ENCODE measurements at regions not wholly inside any gene's neighbourhood (a gene's known extent, or its start where the extent isn't known, plus 50 kb on each side); places are given as distances from the start of the nearest gene placed in this dataset.

DNA sequence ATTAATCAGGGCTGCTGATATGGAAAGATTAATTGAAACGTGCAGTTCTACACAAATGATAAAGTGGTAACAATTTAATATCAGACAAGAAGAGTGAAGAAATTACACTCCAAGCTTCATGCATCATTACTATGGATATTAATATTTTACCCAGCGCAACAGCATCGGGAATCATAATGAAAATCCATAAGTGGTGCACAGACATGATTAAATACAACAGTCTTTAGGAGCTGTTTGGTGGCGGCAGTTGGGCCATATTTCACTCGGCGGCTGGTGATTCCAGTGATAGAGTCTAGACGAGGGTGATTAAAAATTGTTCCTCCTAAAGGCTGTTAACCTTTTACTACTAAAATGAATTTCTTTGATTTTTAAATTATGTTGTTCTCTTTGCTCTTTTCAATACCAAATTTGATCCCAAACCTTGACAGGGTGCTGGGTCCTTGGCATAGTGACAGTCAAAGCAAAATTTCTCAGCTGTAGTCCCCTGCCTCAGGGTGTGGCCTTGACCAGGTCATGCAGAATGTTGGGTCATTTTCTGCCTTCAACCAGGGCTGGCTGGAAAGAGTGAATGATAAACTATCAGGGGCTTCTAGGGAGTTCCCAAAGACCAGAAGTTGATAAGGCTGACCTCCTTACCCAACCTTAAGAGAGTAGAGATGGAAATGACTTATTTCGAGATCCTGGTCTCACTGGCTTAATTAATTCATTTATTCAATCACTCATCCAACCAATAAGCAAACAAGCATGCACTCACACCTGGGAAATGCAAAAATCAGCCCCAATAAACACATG lies 392.0 kb downstream of the IL20RB start:
- no peaks in the 10 kb centered on the region for H3K4me1 Mint-ChIP-seq
- H3K27ac Mint-ChIP-seq: no peak overlapping the region
- POLR2A ChIA-PET: no interaction called here
- no peak for DNase-seq
- no peak overlapping the region for H3K4me3 Mint-ChIP-seq
- no peaks in the 10 kb centered on the region for H3K36me3 Mint-ChIP-seq (ENCODE audit: low read depth)
- CTCF ChIA-PET: no interaction called here
- peaks cover 4% of the 10 kb centered on the region for H3K9me3 Mint-ChIP-seq
- no peaks in the 10 kb centered on the region for H3K27me3 Mint-ChIP-seq

DNA sequence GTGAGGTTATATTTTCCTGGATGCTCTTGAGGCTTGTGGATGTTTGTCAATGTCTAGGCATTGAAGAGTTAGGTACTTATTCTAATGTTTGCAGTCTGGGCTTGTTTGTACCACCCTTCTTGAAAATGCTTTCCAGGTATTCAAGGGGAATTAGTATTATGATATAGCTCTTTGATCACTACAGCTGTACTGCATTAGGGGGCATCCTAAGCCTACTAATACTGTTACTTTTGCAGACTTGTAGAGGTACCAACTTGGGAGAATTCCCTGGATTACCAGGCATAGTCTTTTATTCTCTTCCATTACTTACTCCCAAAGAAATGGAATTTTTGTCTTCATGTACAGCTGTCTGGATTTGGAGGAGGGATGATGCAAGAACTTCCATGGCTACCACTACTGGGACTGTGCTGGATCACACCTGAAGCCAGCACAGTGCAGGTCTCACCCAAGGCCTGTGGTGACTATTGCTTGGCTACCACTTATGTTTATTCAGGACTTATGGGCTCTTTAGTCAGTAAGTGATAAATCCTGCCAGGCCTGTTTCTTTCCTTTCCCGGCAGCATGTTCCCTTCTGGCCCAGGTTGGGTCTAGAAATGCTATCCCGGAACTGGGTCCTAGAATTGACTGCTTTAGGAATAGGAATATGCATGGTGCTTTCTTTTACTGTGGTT lies 402.9 kb downstream of the IL20RB start:
- Mint-ChIP-seq H3K4me3 (no peak overlapping the region), H3K9me3 (peaks cover 3% of the 10 kb centered on the region), H3K27ac (no peak overlapping the region), H3K36me3 (ENCODE audit: low read depth) (no peaks in the 10 kb centered on the region), H3K27me3 (no peaks in the 10 kb centered on the region), H3K4me1 (no peaks in the 10 kb centered on the region)
- CTCF ChIA-PET: no interaction called here
- no peak for DNase-seq
- POLR2A ChIA-PET: no interaction called here

DNA sequence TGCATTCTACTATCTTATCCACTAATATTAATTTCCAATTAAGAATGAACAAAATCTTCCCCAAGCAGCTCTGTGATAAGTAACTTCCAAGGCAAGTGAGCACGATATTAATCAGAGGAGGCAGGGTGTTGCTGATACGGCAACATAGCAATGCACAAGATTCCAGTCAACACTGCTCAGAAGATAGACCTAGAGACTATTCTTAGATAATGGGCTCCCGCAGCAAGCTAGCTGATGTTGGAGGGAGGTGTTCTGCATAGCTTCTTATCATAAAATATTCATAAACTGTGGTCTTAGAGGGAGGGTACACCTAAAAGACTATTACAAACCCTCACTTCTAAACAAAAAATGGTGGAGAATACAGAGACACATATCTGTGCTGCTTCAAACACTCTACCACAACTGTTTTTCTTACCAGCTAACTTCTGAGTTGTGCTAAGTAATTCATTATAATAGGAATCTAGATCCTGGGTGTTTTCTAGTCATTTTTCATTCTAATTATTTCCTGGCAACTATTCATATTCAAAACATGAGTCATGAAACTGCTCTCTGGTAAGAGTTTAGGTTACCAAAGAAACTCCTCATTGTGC lies 382.0 kb upstream of the SOX14 start:
- H3K36me3 Mint-ChIP-seq (ENCODE audit: low read depth): no peaks in the 10 kb centered on the region
- H3K9me3 Mint-ChIP-seq: peaks cover 7% of the 10 kb centered on the region
- no peak overlapping the region for H3K27ac Mint-ChIP-seq
- H3K4me3 Mint-ChIP-seq: no peak overlapping the region
- POLR2A ChIA-PET: no interaction called here
- CTCF ChIA-PET: no interaction called here
- DNase-seq: no peak
- no peaks in the 10 kb centered on the region for H3K4me1 Mint-ChIP-seq
- H3K27me3 Mint-ChIP-seq: no peaks in the 10 kb centered on the region

DNA sequence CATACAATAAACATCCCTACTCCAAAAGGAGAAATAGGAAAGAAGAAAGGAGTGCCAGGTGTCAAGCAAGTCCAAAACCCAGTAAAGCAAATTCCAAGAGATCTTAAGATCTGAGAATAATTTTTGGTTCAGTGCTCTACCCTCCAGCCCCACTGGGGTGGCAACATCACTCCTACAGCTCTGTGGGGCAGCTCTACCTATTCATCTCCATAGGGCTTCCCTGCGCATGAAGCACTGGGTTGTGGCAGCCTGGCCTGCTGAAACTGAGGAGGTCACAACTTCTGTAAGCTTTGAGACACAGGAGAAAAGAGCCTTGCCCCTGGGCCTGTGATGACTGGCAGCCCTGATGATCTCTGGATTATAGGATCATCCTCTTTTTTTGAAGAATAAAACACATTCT lies 378.2 kb upstream of the SOX14 start:
- Mint-ChIP-seq H3K36me3 (ENCODE audit: low read depth) (no peaks in the 10 kb centered on the region), H3K9me3 (peaks cover 2% of the 10 kb centered on the region), H3K4me1 (no peaks in the 10 kb centered on the region), H3K4me3 (no peak overlapping the region), H3K27ac (no peak overlapping the region), H3K27me3 (no peaks in the 10 kb centered on the region)
- ChIA-PET CTCF (no interaction called here), POLR2A (no interaction called here)
- DNase-seq: no peak

DNA sequence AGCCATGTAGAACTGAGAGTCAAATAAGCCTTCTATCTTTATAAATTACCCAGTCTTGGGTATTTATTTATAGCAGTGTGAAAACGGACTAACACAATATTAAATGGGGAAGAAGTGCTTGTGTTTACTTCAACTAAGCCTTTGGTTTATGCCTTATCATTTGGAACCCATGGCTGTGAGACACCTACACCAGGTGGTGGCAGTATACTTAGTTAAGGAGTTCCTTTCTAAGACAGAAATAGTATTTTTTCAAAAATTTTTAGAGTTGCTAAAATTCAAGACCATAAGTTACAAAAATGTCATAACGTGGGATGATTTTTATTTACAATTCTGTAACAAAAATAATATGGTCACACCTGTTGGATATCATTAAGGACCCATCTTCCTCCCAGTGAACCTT lies 354.5 kb upstream of the SOX14 start:
- Mint-ChIP-seq H3K27me3 (no peaks in the 10 kb centered on the region), H3K27ac (no peak overlapping the region), H3K9me3 (no peaks in the 10 kb centered on the region), H3K36me3 (ENCODE audit: low read depth) (no peaks in the 10 kb centered on the region), H3K4me1 (no peaks in the 10 kb centered on the region), H3K4me3 (no peak overlapping the region)
- CTCF ChIA-PET: no interaction called here
- POLR2A ChIA-PET: no interaction called here
- DNase-seq: no peak

DNA sequence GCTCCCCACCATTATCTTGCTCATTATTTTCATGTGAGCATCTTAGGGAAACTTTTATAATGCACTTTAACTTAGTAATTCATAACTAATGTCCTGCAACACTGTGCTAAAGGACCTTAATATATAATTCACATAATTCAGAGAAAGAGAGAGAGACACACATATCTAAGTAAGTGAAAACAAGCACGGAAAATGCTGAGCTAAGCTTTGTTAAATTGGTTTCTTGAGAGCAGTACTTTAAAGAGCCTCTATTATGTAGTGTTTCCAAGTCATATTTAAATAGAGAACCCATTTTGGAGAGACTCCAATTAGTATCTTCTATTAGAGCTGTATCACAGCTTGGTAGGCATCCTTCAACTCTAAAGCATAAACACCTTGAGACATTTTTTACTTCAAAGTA lies 354.1 kb upstream of the SOX14 start:
- ChIA-PET POLR2A (no interaction called here), CTCF (no interaction called here)
- Mint-ChIP-seq H3K27ac (no peak overlapping the region), H3K9me3 (no peaks in the 10 kb centered on the region), H3K4me3 (no peak overlapping the region), H3K36me3 (ENCODE audit: low read depth) (no peaks in the 10 kb centered on the region), H3K27me3 (no peaks in the 10 kb centered on the region), H3K4me1 (no peaks in the 10 kb centered on the region)
- no peak for DNase-seq

DNA sequence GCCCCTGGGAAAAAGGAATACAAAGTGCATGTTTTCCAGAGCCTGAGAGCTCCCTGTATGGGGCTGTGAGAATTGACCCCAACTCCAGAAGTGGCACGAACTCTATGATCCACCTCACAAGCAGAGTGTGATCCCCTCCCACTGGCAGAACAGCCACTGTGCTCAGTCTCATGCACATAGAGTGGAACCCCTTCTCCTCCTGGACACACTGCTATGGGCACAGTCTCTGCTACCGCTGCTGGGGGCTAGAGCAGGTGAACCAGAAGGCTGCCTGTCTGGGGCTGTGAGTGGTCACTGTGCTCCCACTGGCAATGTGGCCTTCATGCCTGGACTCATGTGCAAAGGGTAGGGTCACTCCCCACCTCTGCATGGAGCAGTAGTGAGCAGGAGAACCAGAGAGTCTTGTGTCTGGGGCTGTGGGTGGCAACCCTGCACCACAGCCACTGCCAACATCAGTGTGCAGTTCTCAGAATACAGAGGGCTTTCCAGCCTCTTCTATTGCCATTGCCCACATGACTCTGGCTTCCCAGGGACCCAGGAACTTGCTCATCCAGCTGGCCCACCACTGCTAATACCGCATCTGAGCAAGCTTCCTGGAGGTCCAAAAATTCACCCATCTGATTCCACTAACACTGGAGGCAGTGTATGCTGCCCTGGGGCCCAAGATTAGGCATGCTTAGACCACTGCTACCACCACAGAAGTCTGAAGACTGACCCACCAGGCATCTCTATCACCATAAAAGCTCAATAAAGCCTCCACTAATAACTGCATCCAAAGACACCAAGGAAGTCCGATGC lies 343.7 kb upstream of the SOX14 start:
- CTCF ChIA-PET: no interaction called here
- Mint-ChIP-seq H3K36me3 (ENCODE audit: low read depth) (no peaks in the 10 kb centered on the region), H3K27ac (no peak overlapping the region), H3K9me3 (peaks cover 7% of the 10 kb centered on the region), H3K27me3 (no peaks in the 10 kb centered on the region), H3K4me1 (no peaks in the 10 kb centered on the region), H3K4me3 (no peak overlapping the region)
- POLR2A ChIA-PET: no interaction called here
- no peak for DNase-seq

DNA sequence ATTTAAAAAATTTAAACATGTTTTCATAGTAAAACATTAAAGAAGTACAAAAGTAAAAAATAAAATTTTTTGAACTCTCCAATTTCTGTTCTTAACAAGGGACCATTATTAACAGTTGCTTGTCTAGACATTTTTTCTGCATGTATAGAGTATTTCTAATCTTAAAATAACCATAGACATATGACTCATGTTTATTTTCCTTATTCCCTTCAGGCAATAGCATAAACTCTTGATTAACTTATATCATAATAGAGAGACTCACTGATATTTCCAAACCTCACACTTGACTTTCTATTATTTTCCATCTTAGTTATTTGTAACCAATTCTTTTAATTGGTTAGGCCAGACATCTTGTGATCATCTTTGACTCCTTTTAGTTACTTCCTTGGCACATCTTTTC lies 325.6 kb upstream of the SOX14 start:
- Mint-ChIP-seq H3K27ac (no peak overlapping the region), H3K27me3 (no peaks in the 10 kb centered on the region), H3K36me3 (ENCODE audit: low read depth) (no peaks in the 10 kb centered on the region), H3K4me1 (no peaks in the 10 kb centered on the region), H3K4me3 (no peak overlapping the region), H3K9me3 (no peaks in the 10 kb centered on the region)
- ChIA-PET POLR2A (no interaction called here), CTCF (no interaction called here)
- DNase-seq: no peak

DNA sequence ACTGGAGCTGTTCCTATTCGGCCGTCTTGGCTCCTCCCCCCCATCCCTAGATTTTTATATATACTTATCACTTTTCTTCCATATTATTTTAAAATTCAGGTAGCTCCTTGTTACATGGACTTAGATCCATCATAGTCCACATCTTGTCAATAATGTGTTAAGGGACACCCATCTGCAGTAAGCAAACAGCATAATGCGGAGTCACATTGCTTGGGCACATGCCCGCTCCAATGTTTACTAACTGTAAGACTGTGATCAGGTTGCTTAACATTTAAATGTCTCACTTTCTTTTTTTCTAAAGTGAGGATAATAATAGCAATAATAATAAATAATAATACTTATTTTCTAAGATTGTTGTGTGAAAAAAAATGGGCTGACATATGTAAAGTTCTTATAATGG lies 303.2 kb upstream of the SOX14 start:
- CTCF ChIA-PET: no interaction called here
- no peak overlapping the region for H3K4me3 Mint-ChIP-seq
- no peaks in the 10 kb centered on the region for H3K4me1 Mint-ChIP-seq
- H3K27me3 Mint-ChIP-seq: no peaks in the 10 kb centered on the region
- H3K27ac Mint-ChIP-seq: no peak overlapping the region
- POLR2A ChIA-PET: no interaction called here
- DNase-seq: no peak
- H3K36me3 Mint-ChIP-seq (ENCODE audit: low read depth): no peaks in the 10 kb centered on the region
- H3K9me3 Mint-ChIP-seq: no peaks in the 10 kb centered on the region

DNA sequence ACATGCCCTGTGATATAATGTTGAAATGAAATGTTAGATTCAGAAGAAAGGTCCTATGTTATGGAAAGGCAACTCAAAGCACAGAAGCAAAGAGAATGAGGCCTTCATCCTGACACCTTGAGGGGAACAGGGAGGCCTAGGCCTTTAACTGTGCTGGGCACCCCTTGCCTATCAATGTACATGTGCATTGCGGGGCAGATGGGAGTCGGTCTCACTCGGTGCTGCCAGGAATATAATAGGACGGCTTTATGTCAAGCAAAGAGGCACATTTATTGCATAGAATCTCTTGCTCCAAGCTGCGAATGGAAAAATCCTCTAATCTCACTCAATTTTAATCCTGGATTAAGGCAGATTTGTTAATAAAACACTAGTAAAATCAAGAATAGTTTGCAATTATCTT lies 301.0 kb upstream of the SOX14 start:
- ChIA-PET POLR2A (no interaction called here), CTCF (no interaction called here)
- H3K27me3 Mint-ChIP-seq: no peaks in the 10 kb centered on the region
- H3K4me1 Mint-ChIP-seq: no peaks in the 10 kb centered on the region
- DNase-seq: no peak
- no peak overlapping the region for H3K27ac Mint-ChIP-seq
- no peaks in the 10 kb centered on the region for H3K36me3 Mint-ChIP-seq (ENCODE audit: low read depth)
- H3K4me3 Mint-ChIP-seq: no peak overlapping the region
- no peaks in the 10 kb centered on the region for H3K9me3 Mint-ChIP-seq

DNA sequence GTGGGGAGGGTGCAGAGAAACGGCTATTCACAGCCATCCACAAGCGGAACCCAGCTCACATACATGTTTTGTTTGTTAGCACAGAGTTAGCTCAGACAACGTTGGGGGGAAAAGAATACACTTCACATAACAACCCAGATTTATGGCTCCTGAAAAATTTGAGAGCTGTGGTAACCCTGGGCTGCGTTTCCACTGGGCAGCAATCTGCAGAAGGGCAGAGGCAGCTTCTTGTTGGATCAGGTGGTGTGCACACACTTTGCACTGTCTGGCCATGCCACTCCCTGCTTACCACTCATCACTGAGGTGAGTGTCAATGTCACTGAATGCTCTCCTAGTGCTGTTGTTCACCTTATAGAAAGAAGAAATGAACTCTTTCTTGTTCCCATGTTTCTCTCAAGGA lies 299.8 kb upstream of the SOX14 start:
- CTCF ChIA-PET: no interaction called here
- Mint-ChIP-seq H3K27me3 (no peaks in the 10 kb centered on the region), H3K27ac (no peak overlapping the region)

DNA sequence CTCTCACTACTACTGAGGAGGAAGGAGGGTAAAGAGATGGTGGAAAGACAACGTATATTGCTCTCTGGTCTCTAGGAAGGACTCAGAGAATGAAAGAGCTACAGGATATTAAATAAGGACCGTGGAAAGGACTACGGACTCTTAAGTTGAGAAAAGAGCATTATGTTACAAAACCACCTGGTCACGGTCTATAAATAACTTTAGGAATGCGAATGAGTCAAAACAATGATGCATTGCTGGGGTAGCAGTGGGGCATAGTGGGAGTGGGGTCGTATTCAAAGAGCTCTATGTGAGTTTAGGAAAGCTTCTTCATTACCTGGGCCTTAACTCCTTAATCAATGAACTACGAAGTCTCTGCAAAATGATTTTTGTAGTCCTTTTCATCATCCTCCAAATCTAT lies 295.7 kb upstream of the SOX14 start:
- H3K27me3 Mint-ChIP-seq: no peaks in the 10 kb centered on the region
- ChIA-PET POLR2A (no interaction called here), CTCF (no interaction called here)
- H3K4me3 Mint-ChIP-seq: no peak overlapping the region
- H3K4me1 Mint-ChIP-seq: no peaks in the 10 kb centered on the region
- H3K27ac Mint-ChIP-seq: no peak overlapping the region
- H3K9me3 Mint-ChIP-seq: no peaks in the 10 kb centered on the region
- no peak for DNase-seq
- H3K36me3 Mint-ChIP-seq (ENCODE audit: low read depth): no peaks in the 10 kb centered on the region

More for the DNA sequence above, 299.8 kb upstream of the SOX14 start:
- DNase-seq: no peak
- Mint-ChIP-seq H3K36me3 (ENCODE audit: low read depth) (no peaks in the 10 kb centered on the region), H3K9me3 (no peaks in the 10 kb centered on the region), H3K4me1 (no peaks in the 10 kb centered on the region), H3K4me3 (no peak overlapping the region)
- POLR2A ChIA-PET: no interaction called here

DNA sequence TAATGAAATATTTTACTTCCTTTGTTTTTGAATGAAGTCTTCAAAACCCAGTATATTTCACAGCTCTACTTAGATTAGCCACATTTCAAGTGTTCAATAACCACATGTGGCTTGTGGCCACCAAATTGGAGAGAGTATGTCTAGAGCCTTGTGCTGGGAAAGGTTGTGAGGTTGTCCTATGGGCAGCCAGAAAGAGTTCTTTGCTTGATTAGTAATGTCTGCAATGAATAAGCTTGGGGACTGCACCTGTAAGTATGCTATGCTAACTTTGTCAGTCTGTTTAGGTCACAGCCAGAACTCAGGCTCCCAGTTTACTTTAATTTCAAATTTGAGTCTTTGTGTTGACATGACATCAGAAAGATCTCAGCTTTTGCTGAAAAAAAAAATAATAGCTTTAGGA lies 294.9 kb upstream of the SOX14 start:
- no peak for DNase-seq
- CTCF ChIA-PET: no interaction called here
- Mint-ChIP-seq H3K27ac (no peak overlapping the region), H3K27me3 (no peaks in the 10 kb centered on the region), H3K4me3 (no peak overlapping the region), H3K9me3 (no peaks in the 10 kb centered on the region), H3K36me3 (ENCODE audit: low read depth) (no peaks in the 10 kb centered on the region), H3K4me1 (no peaks in the 10 kb centered on the region)
- POLR2A ChIA-PET: no interaction called here

Measured in activated CD4-positive, alpha-beta memory T cell treated with anti-CD3 and anti-CD28 coated beads, Interleukin-2, amount 10 ng/mL, durations not matched to agents 7 days and 5 days (primary cell).